ENCODE measurements at regions not wholly inside any gene's neighbourhood (a gene's known extent, or its start where the extent isn't known, plus 50 kb on each side); places are given as distances from the start of the nearest gene placed in this dataset.

GRCh38 chr14:82067221-82067875, 533.7 kb upstream of the SEL1L start:
- DNase-seq = no peak

- no peak for DNase-seq
Measured at GRCh38 chr14:82070040-82070439, 536.4 kb upstream of the SEL1L start.

- DNase-seq = no peak
Measured at GRCh38 chr14:82070753-82071152, 537.1 kb upstream of the SEL1L start.

GRCh38 chr14:82073547-82073946, 539.9 kb upstream of the SEL1L start:
- DNase-seq = no peak

GRCh38 chr14:82075566-82075965, 541.9 kb upstream of the SEL1L start:
- DNase-seq = no peak

- no peak for DNase-seq
Measured at GRCh38 chr14:82079553-82079952, 545.9 kb upstream of the SEL1L start.

GRCh38 chr14:82080370-82080769, 546.7 kb upstream of the SEL1L start:
- no peak for DNase-seq

GRCh38 chr14:82084813-82085212, 551.2 kb upstream of the SEL1L start:
- DNase-seq = no peak

- no peak for DNase-seq
Measured at GRCh38 chr14:82091097-82091496, 557.4 kb upstream of the SEL1L start.

- peak; percentile 94 for DNase-seq
Measured at GRCh38 chr14:82094829-82095345, 561.2 kb upstream of the SEL1L start.

- no peak for DNase-seq
Measured at GRCh38 chr14:82104013-82104412, 570.4 kb upstream of the SEL1L start.

GRCh38 chr14:82112210-82112839, 578.7 kb upstream of the SEL1L start:
- no peak for DNase-seq

GRCh38 chr14:82113007-82113406, 579.4 kb upstream of the SEL1L start:
- DNase-seq = no peak

- no peak for DNase-seq
Measured at GRCh38 chr14:82113710-82114109, 580.1 kb upstream of the SEL1L start.

GRCh38 chr14:82116721-82117120, 583.1 kb upstream of the SEL1L start:
- DNase-seq = no peak

- no peak for DNase-seq
Measured at GRCh38 chr14:82122655-82123054, 589.0 kb upstream of the SEL1L start.

- no peak for DNase-seq
Measured at GRCh38 chr14:82124511-82124910, 590.9 kb upstream of the SEL1L start.

GRCh38 chr14:82126006-82126405, 592.4 kb upstream of the SEL1L start:
- no peak for DNase-seq

- no peak for DNase-seq
Measured at GRCh38 chr14:82134411-82134810, 600.8 kb upstream of the SEL1L start.

- no peak for DNase-seq
Measured at GRCh38 chr14:82138431-82138830, 604.8 kb upstream of the SEL1L start.

GRCh38 chr14:82146846-82147245, 613.2 kb upstream of the SEL1L start:
- DNase-seq = no peak

- no peak for DNase-seq
Measured at GRCh38 chr14:82153689-82154088, 620.0 kb upstream of the SEL1L start.

GRCh38 chr14:82159624-82160023, 626.0 kb upstream of the SEL1L start:
- no peak for DNase-seq

GRCh38 chr14:82180139-82180538, 646.5 kb upstream of the SEL1L start:
- DNase-seq = no peak

- DNase-seq = no peak
Measured at GRCh38 chr14:82182646-82183045, 649.0 kb upstream of the SEL1L start.
